ENCODE measurements at regions not wholly inside any gene's neighbourhood (a gene's known extent, or its start where the extent isn't known, plus 50 kb on each side); places are given as distances from the start of the nearest gene placed in this dataset.

- no peak for TF ChIP-seq CTCF (conservative IDR thresholded peaks at IDR 0.05; ENCODE audit: low read depth, low read length)
- TF ChIP-seq EZH2 (IDR thresholded peaks at IDR 0.05; ENCODE audit: borderline replicate concordance, low read depth, low read length, poor library complexity, severe bottlenecking) = no peak
Measured at GRCh38 chr5:136516637-136517036, 151.3 kb upstream of the TRPC7 start.

Measured in A673 (cell line).